GM23338 (cell line): ENCODE measurements at regions not wholly inside any gene's neighbourhood (a gene's known extent, or its start where the extent isn't known, plus 50 kb on each side); places are given as distances from the start of the nearest gene placed in this dataset.

Source experiments
- ATAC-seq: fragments of 200-7000 bp; cut with Tn5 transposase; 3 replicates; pipeline ENCODE4 v1.9.1; 2020
- DNase-seq: peaks from one replicate; pipeline ENCODE4 v3.0.0-alpha.2; 2015; ENCODE audit warnings: low spot score
- H2AFZ ChIP-seq: fragments of 200-600 bp; sonication (generic); 2 replicates; pipeline ENCODE4 v1.8.0; 2016; ENCODE audit warnings: antibody characterized with exemption, mild to moderate bottlenecking, moderate library complexity
- H3F3A ChIP-seq: fragments of 200-600 bp; sonication (generic); replicated peaks from 2 replicates; pipeline ENCODE4 v1.8.0; 2017; ENCODE audit warnings: antibody characterized with exemption, mixed run types, low read depth
- H3K27ac ChIP-seq: fragments of 200-600 bp; sonication (generic); 2 replicates; pipeline ENCODE4 v1.6.1; 2016; ENCODE audit warnings: low read depth
- H3K27me3 ChIP-seq: fragments of 200-600 bp; sonication (generic); 2 replicates; pipeline ENCODE4 v1.8.0; 2016; ENCODE audit warnings: mild to moderate bottlenecking, mixed run types, moderate library complexity; ENCODE audit not compliant: insufficient read depth
- H3K36me3 ChIP-seq: fragments of 200-600 bp; sonication (generic); 2 replicates; pipeline ENCODE4 v1.8.0; 2016; ENCODE audit warnings: mild to moderate bottlenecking; ENCODE audit not compliant: insufficient read depth
- H3K4me1 ChIP-seq: fragments of 200-600 bp; sonication (generic); 2 replicates; pipeline ENCODE4 v1.8.0; 2016; ENCODE audit warnings: mild to moderate bottlenecking, moderate library complexity; ENCODE audit not compliant: insufficient read depth
- H3K4me2 ChIP-seq: fragments of 200-600 bp; sonication (generic); 2 replicates; pipeline ENCODE4 v1.7.1; 2017; ENCODE audit warnings: mixed run types
- H3K4me3 ChIP-seq: fragments of 200-600 bp; sonication (generic); 2 replicates; pipeline ENCODE4 v1.6.1; 2016; ENCODE audit warnings: mixed run types
- H3K79me2 ChIP-seq: fragments of 200-600 bp; sonication (generic); replicated peaks from 2 replicates; pipeline ENCODE4 v1.8.0; 2017; ENCODE audit warnings: mild to moderate bottlenecking; ENCODE audit not compliant: insufficient read depth
- H3K9me2 ChIP-seq: fragments of 200-600 bp; sonication (generic); 2 replicates; pipeline ENCODE4 v1.8.0; 2017; ENCODE audit not compliant: insufficient read depth
- H4K20me1 ChIP-seq: fragments of 200-600 bp; sonication (generic); replicated peaks from 2 replicates; pipeline ENCODE4 v1.8.0; 2017; ENCODE audit warnings: mild to moderate bottlenecking; ENCODE audit not compliant: insufficient read depth
- H3K27ac Mint-ChIP-seq: 2 replicates; pipeline ENCODE4 v1.8.0; 2020; ENCODE audit warnings: inconsistent platforms, mild to moderate bottlenecking, moderate library complexity, mixed read lengths
- H3K27me3 Mint-ChIP-seq: 3 replicates; pipeline ENCODE4 v1.8.0; 2022; ENCODE audit warnings: low read depth, mild to moderate bottlenecking, moderate library complexity, mixed read lengths, inconsistent platforms; ENCODE audit not compliant: insufficient read depth, poor library complexity
- H3K36me3 Mint-ChIP-seq: 3 replicates; pipeline ENCODE4 v1.8.0; 2021; ENCODE audit warnings: low read depth, mild to moderate bottlenecking, inconsistent platforms, moderate library complexity, mixed read lengths
- H3K4me1 Mint-ChIP-seq: 3 replicates; pipeline ENCODE4 v1.8.0; 2020; ENCODE audit warnings: mild to moderate bottlenecking, inconsistent platforms, mixed read lengths
- H3K4me3 Mint-ChIP-seq: 3 replicates; pipeline ENCODE4 v1.8.0; 2021; ENCODE audit warnings: moderate library complexity, mild to moderate bottlenecking, inconsistent platforms, mixed read lengths
- H3K9me3 Mint-ChIP-seq: 3 replicates; pipeline ENCODE4 v1.8.0; 2020; ENCODE audit warnings: moderate library complexity, mild to moderate bottlenecking, inconsistent platforms, mixed read lengths
- CTCF ChIP-seq, 2 experiments: fragments of 200-600 bp in 1 of 2; sonication (generic) in 1 of 2; conservative IDR thresholded peaks; 2 replicates each; pipeline versions ENCODE4 v1.5.1 to v1.6.1; 2016 to 2017; ENCODE audit warnings: antibody characterized with exemption in 2 of 2, low read depth in 2 of 2, mild to moderate bottlenecking in 2 of 2, moderate library complexity in 1 of 2
- NANOG ChIP-seq: IDR thresholded peaks from 2 replicates; pipeline ENCODE4 v1.6.1; 2016; ENCODE audit warnings: antibody characterized with exemption, borderline replicate concordance
- STAT1 ChIP-seq: IDR thresholded peaks from one replicate; pipeline ENCODE4 v1.6.1; 2016; ENCODE audit warnings: antibody characterized with exemption; ENCODE audit not compliant: unreplicated experiment
- TF ChIP-seq, protein P1 (sequence below): fragments of 250-450 bp; sonication (Bioruptor Pico); IDR thresholded peaks from 2 replicates; pipeline ENCODE4 v1.5.0; 2020; ENCODE audit warnings: mild to moderate bottlenecking, moderate library complexity
- TF ChIP-seq, protein P2 (sequence below): IDR thresholded peaks from one replicate; pipeline ENCODE4 v1.6.1; 2018; ENCODE audit warnings: antibody characterized with exemption; ENCODE audit not compliant: unreplicated experiment

GRCh38 chr6:23388086-23388783, 737.8 kb upstream of the NRSN1 start (continued):
- TF ChIP-seq, protein P1, sequence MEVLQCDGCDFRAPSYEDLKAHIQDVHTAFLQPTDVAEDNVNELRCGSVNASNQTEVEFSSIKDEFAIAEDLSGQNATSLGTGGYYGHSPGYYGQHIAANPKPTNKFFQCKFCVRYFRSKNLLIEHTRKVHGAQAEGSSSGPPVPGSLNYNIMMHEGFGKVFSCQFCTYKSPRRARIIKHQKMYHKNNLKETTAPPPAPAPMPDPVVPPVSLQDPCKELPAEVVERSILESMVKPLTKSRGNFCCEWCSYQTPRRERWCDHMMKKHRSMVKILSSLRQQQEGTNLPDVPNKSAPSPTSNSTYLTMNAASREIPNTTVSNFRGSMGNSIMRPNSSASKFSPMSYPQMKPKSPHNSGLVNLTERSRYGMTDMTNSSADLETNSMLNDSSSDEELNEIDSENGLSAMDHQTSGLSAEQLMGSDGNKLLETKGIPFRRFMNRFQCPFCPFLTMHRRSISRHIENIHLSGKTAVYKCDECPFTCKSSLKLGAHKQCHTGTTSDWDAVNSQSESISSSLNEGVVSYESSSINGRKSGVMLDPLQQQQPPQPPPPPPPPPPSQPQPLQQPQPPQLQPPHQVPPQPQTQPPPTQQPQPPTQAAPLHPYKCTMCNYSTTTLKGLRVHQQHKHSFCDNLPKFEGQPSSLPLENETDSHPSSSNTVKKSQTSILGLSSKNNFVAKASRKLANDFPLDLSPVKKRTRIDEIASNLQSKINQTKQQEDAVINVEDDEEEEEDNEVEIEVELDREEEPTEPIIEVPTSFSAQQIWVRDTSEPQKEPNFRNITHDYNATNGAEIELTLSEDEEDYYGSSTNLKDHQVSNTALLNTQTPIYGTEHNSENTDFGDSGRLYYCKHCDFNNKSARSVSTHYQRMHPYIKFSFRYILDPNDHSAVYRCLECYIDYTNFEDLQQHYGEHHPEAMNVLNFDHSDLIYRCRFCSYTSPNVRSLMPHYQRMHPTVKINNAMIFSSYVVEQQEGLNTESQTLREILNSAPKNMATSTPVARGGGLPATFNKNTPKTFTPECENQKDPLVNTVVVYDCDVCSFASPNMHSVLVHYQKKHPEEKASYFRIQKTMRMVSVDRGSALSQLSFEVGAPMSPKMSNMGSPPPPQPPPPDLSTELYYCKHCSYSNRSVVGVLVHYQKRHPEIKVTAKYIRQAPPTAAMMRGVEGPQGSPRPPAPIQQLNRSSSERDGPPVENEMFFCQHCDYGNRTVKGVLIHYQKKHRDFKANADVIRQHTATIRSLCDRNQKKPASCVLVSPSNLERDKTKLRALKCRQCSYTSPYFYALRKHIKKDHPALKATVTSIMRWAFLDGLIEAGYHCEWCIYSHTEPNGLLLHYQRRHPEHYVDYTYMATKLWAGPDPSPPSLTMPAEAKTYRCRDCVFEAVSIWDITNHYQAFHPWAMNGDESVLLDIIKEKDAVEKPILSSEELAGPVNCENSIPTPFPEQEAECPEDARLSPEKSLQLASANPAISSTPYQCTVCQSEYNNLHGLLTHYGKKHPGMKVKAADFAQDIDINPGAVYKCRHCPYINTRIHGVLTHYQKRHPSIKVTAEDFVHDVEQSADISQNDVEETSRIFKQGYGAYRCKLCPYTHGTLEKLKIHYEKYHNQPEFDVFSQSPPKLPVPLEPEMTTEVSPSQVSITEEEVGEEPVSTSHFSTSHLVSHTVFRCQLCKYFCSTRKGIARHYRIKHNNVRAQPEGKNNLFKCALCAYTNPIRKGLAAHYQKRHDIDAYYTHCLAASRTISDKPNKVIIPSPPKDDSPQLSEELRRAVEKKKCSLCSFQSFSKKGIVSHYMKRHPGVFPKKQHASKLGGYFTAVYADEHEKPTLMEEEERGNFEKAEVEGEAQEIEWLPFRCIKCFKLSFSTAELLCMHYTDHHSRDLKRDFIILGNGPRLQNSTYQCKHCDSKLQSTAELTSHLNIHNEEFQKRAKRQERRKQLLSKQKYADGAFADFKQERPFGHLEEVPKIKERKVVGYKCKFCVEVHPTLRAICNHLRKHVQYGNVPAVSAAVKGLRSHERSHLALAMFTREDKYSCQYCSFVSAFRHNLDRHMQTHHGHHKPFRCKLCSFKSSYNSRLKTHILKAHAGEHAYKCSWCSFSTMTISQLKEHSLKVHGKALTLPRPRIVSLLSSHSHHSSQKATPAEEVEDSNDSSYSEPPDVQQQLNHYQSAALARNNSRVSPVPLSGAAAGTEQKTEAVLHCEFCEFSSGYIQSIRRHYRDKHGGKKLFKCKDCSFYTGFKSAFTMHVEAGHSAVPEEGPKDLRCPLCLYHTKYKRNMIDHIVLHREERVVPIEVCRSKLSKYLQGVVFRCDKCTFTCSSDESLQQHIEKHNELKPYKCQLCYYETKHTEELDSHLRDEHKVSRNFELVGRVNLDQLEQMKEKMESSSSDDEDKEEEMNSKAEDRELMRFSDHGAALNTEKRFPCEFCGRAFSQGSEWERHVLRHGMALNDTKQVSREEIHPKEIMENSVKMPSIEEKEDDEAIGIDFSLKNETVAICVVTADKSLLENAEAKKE (CRISPR knock-in tag) = no peak

- Histone ChIP-seq H3K4me1 (no peaks in the 10 kb centered on the region), H3F3A (no peaks in the 10 kb centered on the region), H3K27ac (no peak overlapping the region), H3K79me2 (no peaks in the 10 kb centered on the region), H3K4me2 (no peak overlapping the region), H4K20me1 (no peaks in the 10 kb centered on the region), H3K9me2 (no peaks in the 10 kb centered on the region; the same call in 1 of the 2 replicates), H3K4me3 (no peak overlapping the region), H3K27me3 (no peaks in the 10 kb centered on the region), H2AFZ (no peak overlapping the region), H3K36me3 (no peaks in the 10 kb centered on the region)
- no peak overlapping the region for H3K27ac Mint-ChIP-seq
- H3K4me1 Mint-ChIP-seq = no peaks in the 10 kb centered on the region
- DNase-seq (no peak), ATAC-seq (no peak)
- H3K9me3 Mint-ChIP-seq = no peaks in the 10 kb centered on the region
- H3K4me3 Mint-ChIP-seq = no peak overlapping the region
- H3K27me3 Mint-ChIP-seq = peaks cover 2% of the 10 kb centered on the region
- no peaks in the 10 kb centered on the region for H3K36me3 Mint-ChIP-seq
- TF ChIP-seq CTCF (conservative IDR thresholded peaks at IDR 0.05; ENCODE audit: low read depth in 2 of 2) (no peak), STAT1 (no peak), NANOG (no peak)
- TF ChIP-seq, protein P2, sequence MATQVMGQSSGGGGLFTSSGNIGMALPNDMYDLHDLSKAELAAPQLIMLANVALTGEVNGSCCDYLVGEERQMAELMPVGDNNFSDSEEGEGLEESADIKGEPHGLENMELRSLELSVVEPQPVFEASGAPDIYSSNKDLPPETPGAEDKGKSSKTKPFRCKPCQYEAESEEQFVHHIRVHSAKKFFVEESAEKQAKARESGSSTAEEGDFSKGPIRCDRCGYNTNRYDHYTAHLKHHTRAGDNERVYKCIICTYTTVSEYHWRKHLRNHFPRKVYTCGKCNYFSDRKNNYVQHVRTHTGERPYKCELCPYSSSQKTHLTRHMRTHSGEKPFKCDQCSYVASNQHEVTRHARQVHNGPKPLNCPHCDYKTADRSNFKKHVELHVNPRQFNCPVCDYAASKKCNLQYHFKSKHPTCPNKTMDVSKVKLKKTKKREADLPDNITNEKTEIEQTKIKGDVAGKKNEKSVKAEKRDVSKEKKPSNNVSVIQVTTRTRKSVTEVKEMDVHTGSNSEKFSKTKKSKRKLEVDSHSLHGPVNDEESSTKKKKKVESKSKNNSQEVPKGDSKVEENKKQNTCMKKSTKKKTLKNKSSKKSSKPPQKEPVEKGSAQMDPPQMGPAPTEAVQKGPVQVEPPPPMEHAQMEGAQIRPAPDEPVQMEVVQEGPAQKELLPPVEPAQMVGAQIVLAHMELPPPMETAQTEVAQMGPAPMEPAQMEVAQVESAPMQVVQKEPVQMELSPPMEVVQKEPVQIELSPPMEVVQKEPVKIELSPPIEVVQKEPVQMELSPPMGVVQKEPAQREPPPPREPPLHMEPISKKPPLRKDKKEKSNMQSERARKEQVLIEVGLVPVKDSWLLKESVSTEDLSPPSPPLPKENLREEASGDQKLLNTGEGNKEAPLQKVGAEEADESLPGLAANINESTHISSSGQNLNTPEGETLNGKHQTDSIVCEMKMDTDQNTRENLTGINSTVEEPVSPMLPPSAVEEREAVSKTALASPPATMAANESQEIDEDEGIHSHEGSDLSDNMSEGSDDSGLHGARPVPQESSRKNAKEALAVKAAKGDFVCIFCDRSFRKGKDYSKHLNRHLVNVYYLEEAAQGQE = no peak
Observed at GRCh38 chr6:23389386-23389785, 736.6 kb upstream of the NRSN1 start.
